ENCODE measurements at regions not wholly inside any gene's neighbourhood (a gene's known extent, or its start where the extent isn't known, plus 50 kb on each side); places are given as distances from the start of the nearest gene placed in this dataset.

GRCh38 chr10:31145986-31146385, 114.3 kb upstream of the ZNF438 start (continued):
- TF ChIP-seq AHR (CRISPR knock-in tag; IDR thresholded peaks at IDR 0.05) (no peak), ZNF264 (CRISPR knock-in tag; IDR thresholded peaks at IDR 0.05) (no peak), ZNF180 (CRISPR knock-in tag; IDR thresholded peaks at IDR 0.05; ENCODE audit: borderline replicate concordance, low read depth) (no peak)

- H3K9ac ChIP-seq (ENCODE audit: insufficient read depth, low read depth, low read length): no peak overlapping the region
- no peak overlapping the region for H3K4me3 ChIP-seq (replicated peaks in 1 of 3; ENCODE audit: insufficient read depth in 1 of 3, low read depth in 2 of 3, low read length in 3 of 3)
- ATAC-seq (no peak), FAIRE-seq (no peak), DNase-seq (ENCODE audit: low spot score) (no peak)
- intact Hi-C loops (cut with micrococcal nuclease; ENCODE audit: unreplicated experiment) (no loop called here), in situ Hi-C loops (cut with HindIII; ENCODE audit: extremely low pct_ligation_motif_present, low pct_unique_long_range_greater_than_20kb) (no loop called here)
- no peaks in the 10 kb centered on the region for H3K9me3 ChIP-seq (ENCODE audit: low read length)
- 48% methylated on average over 19 of the region's 21 CpGs for WGBS (ENCODE audit: low lambda C conversion rate)
- no peaks in the 10 kb centered on the region for H3K79me2 ChIP-seq (ENCODE audit: insufficient read depth, low read length)
- H3K4me2 ChIP-seq (ENCODE audit: low read depth, low read length): no peak overlapping the region
- H3K27me3 ChIP-seq (ENCODE audit: control insufficient read depth in 1 of 2, insufficient read depth in 2 of 2, low read length in 2 of 2): peaks cover 0 to 6% of the 10 kb centered on the region in 2 experiments; a peak in 2 of 5 replicates
- no peak overlapping the region for H2AFZ ChIP-seq (ENCODE audit: low read length)
- ChIA-PET POLR2A (interaction anchor here (0.5 kb wide), 1 partner anchor 15 kb away, joined by 3 read pairs; no protein-coding TSS in a partner anchor), CTCF (ENCODE audit: low intra/inter-chr PET ratio, low total read pairs) (no interaction called here)
- H3K4me1 ChIP-seq (ENCODE audit: insufficient read depth, low read length): no peaks in the 10 kb centered on the region
- no peak overlapping the region for H3K27ac ChIP-seq (ENCODE audit: extremely low read length, insufficient read depth, low read length)
- BruUV-seq (replicated peaks): no TSS peak
- no peaks in the 10 kb centered on the region for H3K36me3 ChIP-seq (replicated peaks in 1 of 2; ENCODE audit: control insufficient read depth in 1 of 2, insufficient read depth in 2 of 2, low read length in 2 of 2)
- TF ChIP-seq ADNP (CRISPR knock-in tag; IDR thresholded peaks at IDR 0.05) (no peak), ZFX (CRISPR knock-in tag; IDR thresholded peaks at IDR 0.05; ENCODE audit: low read depth) (no peak), ZNF33B (CRISPR knock-in tag; IDR thresholded peaks at IDR 0.05) (no peak), ZNF414 (CRISPR knock-in tag; IDR thresholded peaks at IDR 0.05) (no peak), ZNF276 (CRISPR knock-in tag; IDR thresholded peaks at IDR 0.05; ENCODE audit: low read depth) (no peak), STAT5B (CRISPR knock-in tag; IDR thresholded peaks at IDR 0.05) (no peak), MBD4 (IDR thresholded peaks at IDR 0.05; ENCODE audit: borderline replicate concordance, low read length) (no peak), TFDP2 (CRISPR knock-in tag; IDR thresholded peaks at IDR 0.05) (no peak), POLR2AphosphoS2 (IDR thresholded peaks at IDR 0.05; ENCODE audit: low read depth, low read length) (no peak), ZNF546 (CRISPR knock-in tag; conservative IDR thresholded peaks at IDR 0.05) (no peak)
- H4K20me1 ChIP-seq (ENCODE audit: insufficient read depth, low read length): no peaks in the 10 kb centered on the region
These were observed 115.0 kb upstream of the ZNF438 start for GRCh38 chr10:31146491-31147209.
